Lower leg skin (tissue), 3 donors: ENCODE measurements at regions not wholly inside any gene's neighbourhood (a gene's known extent, or its start where the extent isn't known, plus 50 kb on each side); places are given as distances from the start of the nearest gene placed in this dataset.

Source experiments
- POLR2A ChIP-seq, 2 donors: fragments of 450-650 bp; IDR thresholded peaks; one replicate each; pipeline ENCODE4 v1.6.1; 2016 to 2017; ENCODE audit warnings: antibody characterized with exemption in 2 of 2, mild to moderate bottlenecking in 1 of 2, moderate library complexity in 1 of 2
- TF ChIP-seq, protein P1 (sequence below), 3 donors: fragments of 450-650 bp; IDR thresholded peaks; one replicate each; pipeline ENCODE4 v1.5.1; 2016; ENCODE audit warnings: antibody characterized with exemption in 3 of 3, mild to moderate bottlenecking in 3 of 3, moderate library complexity in 2 of 3

DNA sequence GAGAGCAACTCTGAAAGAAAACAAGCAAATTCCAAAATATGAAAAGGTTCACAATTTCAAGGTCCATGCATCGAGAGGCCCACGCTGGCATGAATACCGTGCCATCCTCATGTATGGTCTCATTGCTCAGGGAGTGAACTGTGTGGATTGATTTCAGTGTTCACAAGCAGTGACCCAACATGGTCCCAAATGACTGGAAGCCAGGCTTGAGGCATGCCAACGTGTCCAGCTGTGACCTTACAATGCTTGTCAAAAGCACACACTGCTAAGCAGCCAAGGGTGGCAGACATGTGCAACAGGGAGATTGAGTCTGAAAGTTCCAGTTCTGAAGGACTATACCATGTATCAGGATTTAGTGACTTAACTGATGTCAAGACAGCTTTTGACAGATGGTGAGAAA lies 58.7 kb upstream of the CLDN24 start:
- TF ChIP-seq, protein P1, sequence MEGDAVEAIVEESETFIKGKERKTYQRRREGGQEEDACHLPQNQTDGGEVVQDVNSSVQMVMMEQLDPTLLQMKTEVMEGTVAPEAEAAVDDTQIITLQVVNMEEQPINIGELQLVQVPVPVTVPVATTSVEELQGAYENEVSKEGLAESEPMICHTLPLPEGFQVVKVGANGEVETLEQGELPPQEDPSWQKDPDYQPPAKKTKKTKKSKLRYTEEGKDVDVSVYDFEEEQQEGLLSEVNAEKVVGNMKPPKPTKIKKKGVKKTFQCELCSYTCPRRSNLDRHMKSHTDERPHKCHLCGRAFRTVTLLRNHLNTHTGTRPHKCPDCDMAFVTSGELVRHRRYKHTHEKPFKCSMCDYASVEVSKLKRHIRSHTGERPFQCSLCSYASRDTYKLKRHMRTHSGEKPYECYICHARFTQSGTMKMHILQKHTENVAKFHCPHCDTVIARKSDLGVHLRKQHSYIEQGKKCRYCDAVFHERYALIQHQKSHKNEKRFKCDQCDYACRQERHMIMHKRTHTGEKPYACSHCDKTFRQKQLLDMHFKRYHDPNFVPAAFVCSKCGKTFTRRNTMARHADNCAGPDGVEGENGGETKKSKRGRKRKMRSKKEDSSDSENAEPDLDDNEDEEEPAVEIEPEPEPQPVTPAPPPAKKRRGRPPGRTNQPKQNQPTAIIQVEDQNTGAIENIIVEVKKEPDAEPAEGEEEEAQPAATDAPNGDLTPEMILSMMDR (IDR thresholded peaks at IDR 0.05), result no peak
- TF ChIP-seq POLR2A (IDR thresholded peaks at IDR 0.05), result no peak
